Head of caudate nucleus (tissue), 42 donors: ENCODE measurements at regions not wholly inside any gene's neighbourhood (a gene's known extent, or its start where the extent isn't known, plus 50 kb on each side); places are given as distances from the start of the nearest gene placed in this dataset.
"Not testable (repeated sequence)": the region's sequence is repeated elsewhere in the genome, so short reads cannot be mapped to it uniquely, and the experiment has no call there.

ENCODE experiments used
- DNase-seq, 42 donors: peaks; one replicate each; pipeline versions ENCODE4 v3.0.0 to v3.0.0-alpha.2; 2020 to 2021; ENCODE audit warnings: mixed read lengths in 7 of 42
- intact Hi-C: fragments of 100-400 bp; cut with DNase I; formaldehyde crosslinking; loops from one replicate; pipeline ENCODE4 v1.15.0; 2022

DNA sequence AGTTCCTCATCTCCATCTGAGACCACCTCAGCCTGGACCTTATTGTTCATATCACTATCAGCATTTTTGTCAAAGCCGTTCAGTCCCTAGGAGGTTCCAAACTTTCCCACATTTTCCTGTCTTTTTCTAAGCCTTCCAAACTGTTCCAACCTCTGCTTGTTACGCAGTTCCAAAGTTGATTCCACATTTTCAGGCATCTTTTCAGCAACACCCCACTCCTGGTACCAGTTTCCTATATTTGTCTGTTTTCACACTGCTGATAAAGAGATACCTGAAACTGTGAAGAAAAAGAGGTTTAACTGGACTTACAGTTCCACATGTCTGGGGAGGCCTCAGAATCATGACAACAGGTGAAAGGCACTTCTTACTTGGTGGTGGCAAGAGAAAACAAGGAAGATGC is 622.1 kb downstream of the MAT2B start:
- DNase-seq = no peak
- intact Hi-C loops = no loop called here

GRCh38 chr5:164132358-164132757 is 626.9 kb downstream of the MAT2B start:
- intact Hi-C loops = no loop called here
- no peak for DNase-seq

GRCh38 chr5:164137095-164137494 is 631.7 kb downstream of the MAT2B start:
- intact Hi-C loops = no loop called here
- no peak for DNase-seq

- intact Hi-C loops = no loop called here
- DNase-seq = no peak
Measured at GRCh38 chr5:164139423-164139822, 634.0 kb downstream of the MAT2B start.

- no peak for DNase-seq
- intact Hi-C loops = no loop called here
Measured at GRCh38 chr5:164145458-164145857, 640.0 kb downstream of the MAT2B start.

- intact Hi-C loops = no loop called here
- DNase-seq = no peak
Measured at GRCh38 chr5:164146223-164146622, 640.8 kb downstream of the MAT2B start.

DNA sequence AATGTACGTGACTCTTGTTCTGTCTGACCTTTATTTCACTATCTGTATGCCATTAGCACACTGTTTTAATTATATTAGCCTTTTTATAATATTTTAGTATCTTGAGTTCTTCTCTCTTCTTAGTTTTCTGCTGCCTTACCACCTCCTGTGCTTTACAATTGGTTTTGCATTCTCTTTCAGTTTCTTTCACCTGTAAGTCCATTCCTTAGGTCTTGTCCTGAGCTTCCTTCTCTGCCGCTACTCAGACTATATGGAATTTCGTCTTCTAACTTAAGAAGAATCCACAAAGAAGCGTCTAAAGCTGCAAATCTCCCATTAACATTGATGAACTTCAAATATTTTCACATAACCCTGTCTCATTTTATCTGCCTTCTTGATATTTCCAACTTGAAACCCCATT is 642.9 kb downstream of the MAT2B start:
- intact Hi-C loops = no loop called here
- DNase-seq = no peak

GRCh38 chr5:164152539-164152938 is 647.1 kb downstream of the MAT2B start:
- intact Hi-C loops, DNase-seq: not testable (repeated sequence)

DNA sequence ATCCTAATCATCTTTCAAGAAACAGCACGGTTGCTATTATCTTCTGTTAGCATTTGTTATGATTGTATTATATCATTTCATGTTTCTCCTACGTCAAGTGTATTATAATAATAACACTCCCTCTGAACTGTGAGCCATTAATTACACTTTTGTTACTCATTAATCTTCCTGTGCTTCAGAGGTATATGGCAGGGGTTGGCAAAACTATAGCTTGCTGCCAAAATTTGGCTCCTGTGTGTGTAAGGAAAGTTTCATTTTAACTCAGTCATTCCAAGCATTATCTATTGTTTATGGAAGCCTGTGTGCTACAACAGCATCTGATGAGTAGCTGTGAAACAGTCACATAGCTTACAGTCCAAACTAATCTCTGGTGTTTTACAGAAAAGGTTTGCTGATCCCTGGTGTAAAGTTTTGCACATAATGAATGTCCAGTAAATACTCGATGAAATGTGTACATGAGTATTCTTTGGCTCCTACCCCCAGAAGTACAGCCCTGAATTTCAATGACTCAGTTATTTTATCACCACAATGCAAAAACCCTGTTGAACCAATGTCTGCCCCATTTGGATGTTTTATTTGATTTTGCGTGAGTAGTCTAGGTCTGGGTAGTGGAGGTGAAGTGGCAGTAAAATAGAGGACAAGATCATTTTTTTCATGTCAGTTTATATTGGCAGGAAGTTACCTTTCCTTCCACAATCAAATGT is 648.2 kb downstream of the MAT2B start:
- DNase-seq = no peak
- intact Hi-C loops = no loop called here

- intact Hi-C loops = no loop called here
Measured at GRCh38 chr5:164170814-164171213, 665.4 kb downstream of the MAT2B start.

GRCh38 chr5:164175083-164175482 is 669.7 kb downstream of the MAT2B start:
- no peak for DNase-seq
- intact Hi-C loops = no loop called here

More at GRCh38 chr5:164170814-164171213, 665.4 kb downstream of the MAT2B start:
- no peak for DNase-seq

DNA sequence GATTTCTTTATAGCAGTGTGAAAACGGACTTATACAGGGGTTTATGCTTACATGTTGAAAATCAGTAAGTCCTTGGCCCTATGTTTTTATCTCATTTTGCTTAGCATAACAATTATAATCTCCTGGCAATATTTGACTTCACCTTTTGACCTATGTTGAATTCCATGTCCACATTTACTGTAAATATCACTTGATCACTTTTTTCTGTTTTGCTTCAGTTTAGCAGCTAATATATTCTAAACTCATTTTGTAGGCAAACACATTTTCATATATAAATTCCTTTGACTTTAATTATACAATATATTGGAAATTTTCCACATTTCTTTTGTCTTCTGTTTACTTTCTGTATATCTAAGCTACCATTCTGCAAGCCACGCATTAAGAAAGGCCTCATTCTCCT is 674.0 kb downstream of the MAT2B start:
- DNase-seq = no peak
- intact Hi-C loops = no loop called here

DNA sequence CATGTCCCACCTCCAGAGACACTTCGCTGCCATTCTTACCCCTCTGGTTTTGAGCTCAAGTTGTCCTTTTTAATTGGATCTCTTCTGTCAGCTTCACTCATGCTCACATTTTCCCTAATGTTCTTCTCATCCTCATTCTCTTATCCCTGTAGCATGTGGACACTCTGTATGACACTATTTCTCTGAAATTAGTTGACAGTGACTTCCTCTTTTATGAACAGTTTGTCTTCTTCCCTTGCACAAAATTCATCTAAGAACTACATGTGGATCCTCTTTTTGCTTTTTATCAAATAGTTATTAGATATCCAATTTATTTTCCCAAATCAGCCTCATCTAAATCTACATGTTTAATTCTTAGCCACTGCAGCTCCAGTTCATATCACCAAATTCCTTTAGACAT is 676.2 kb downstream of the MAT2B start:
- no peak for DNase-seq
- intact Hi-C loops = no loop called here

GRCh38 chr5:164184158-164184557 is 678.7 kb downstream of the MAT2B start:
- no peak for DNase-seq
- intact Hi-C loops = no loop called here

DNA sequence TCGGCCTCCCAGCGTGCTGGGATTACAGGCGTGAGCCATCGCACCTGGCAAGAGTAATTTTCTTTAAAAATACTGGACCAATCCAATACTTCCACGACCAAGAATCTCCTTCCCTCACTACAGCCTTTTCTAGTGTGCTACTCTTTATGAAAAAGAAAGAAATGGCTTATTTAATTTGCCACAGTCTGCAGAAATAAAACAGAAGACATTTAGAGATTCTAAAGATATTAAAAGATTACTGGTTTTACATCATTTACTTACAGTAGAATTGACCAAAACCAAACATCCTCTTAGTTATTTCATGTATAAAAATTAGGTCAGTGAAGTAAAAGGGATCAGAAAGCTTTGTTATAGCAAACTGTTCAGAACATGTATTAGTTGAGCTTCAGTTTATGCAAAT is 679.6 kb downstream of the MAT2B start:
- no peak for DNase-seq
- intact Hi-C loops = no loop called here

GRCh38 chr5:164186550-164186949 is 681.1 kb downstream of the MAT2B start:
- intact Hi-C loops = no loop called here
- DNase-seq = no peak

DNA sequence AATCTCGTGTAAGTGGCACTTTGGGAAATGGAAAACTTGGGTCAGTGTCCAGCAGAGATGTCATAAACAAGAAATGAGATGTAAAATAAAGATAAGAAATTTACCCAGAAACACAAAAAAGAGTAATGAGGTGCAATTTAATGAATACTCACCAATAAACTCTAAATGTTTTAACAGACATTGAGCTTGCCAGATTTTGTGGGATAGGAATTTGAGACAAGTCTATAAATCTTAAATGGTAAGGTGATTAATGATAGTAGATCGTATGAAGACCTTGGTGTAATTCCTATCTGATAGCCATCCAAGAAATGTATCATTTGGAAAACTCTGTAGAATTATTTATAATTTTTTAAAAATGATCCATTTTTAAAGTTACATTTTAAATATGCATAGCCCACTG is 682.4 kb downstream of the MAT2B start:
- intact Hi-C loops = no loop called here
- no peak for DNase-seq

DNA sequence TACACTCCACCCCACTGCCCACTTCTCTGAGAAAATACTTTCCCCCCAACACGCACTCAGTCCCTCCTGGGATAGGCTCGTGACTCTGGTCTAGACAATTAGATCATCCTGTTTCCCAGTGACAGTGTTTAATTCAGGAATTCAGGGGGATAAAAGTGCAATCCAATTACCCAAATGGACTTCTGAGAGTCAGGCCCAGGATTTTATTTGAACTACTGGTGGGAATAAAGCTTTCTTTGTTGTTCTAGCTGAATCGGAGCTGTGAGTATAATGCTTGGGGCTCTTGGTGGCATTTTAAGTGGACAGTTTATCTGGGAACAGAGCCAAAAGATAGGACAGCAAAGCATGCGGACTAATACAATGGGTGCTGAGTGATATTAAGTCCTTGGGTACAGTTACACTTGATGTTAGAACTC is 683.3 kb downstream of the MAT2B start:
- intact Hi-C loops = no loop called here
- no peak for DNase-seq

DNA sequence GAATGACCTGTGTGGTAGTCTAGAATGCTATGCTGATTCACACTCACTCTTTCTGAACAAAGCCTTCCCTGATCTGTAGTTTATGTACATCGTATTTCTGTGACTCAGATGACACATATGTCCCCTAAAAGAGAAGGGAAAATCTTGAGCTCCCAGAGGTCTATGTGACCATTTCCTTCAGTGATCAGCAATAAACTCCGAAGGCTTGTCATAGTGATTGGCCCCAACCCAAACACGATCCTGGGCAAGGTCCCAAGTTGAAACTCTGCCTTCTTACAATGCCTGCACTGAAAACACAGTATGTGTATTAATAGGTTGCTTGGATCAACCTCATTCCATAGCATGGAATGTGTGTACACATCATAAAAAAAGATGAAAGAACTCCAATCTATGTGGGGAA is 685.8 kb downstream of the MAT2B start:
- intact Hi-C loops = no loop called here
- peak in 1 of 42 donors; percentile 2 for DNase-seq

DNA sequence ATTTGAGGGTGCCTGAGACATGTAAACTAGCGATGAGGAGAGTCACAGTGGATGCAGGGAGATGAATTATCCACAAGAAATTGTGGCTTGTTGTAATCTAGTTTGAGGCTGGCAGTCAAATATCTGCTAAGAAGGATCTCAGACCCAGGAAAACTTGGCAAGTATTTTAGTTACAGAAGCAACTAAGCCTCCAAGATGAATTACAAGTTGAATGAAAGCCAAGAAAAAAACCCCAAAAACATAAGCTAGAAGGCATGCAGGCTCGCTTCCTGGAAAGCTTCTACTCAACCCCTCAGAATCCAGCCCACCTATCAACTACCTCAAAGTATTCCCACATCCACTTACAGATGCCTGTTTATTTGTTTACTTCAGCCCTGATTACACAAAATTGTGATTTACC is 696.9 kb downstream of the MAT2B start:
- intact Hi-C loops = no loop called here
- DNase-seq = no peak

DNA sequence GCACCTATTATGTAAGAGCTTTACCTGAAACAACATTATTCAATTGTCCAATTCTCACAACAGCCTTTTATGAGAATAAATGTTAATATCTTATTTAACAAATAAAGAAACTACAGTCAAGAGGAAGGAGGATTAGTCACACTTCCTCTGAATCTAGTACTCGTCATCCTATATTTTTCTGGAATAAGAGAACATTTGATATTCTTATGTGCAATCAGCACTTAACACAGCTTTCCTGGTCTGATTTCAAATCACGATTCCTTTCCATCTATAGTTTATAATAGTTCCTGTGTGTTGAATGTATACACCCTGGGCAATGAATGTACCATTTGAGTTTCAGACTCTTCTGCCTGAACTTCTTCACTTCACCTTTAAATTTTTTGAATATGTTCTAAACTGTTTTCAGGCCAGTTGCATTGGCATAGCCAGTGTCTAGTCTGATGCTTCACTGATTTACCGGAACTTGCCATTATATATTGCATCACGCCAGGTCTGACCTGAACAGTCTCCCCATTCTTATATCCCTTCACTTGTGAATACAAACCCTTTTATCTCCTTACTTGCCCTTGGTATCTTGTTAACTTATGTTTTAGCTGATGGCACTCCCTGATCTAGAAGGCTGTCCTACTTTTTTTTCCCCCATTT is 698.3 kb downstream of the MAT2B start:
- no peak for DNase-seq
- intact Hi-C loops = no loop called here
